LHCN-M2 (cell line): ENCODE measurements at regions not wholly inside any gene's neighbourhood (a gene's known extent, or its start where the extent isn't known, plus 50 kb on each side); places are given as distances from the start of the nearest gene placed in this dataset.
"Not testable (repeated sequence)": the region's sequence is repeated elsewhere in the genome, so short reads cannot be mapped to it uniquely, and the experiment has no call there.

Experiments
- DNase-seq: peaks from one replicate; pipeline ENCODE4 v3.0.0-alpha.2; 2012; ENCODE audit warnings: low read depth

- no peak for DNase-seq
Observed at GRCh38 chr1:208709981-208710380, 465.8 kb upstream of the PLXNA2 start.

GRCh38 chr1:208714323-208714722, 470.1 kb upstream of the PLXNA2 start:
- no peak for DNase-seq

DNA sequence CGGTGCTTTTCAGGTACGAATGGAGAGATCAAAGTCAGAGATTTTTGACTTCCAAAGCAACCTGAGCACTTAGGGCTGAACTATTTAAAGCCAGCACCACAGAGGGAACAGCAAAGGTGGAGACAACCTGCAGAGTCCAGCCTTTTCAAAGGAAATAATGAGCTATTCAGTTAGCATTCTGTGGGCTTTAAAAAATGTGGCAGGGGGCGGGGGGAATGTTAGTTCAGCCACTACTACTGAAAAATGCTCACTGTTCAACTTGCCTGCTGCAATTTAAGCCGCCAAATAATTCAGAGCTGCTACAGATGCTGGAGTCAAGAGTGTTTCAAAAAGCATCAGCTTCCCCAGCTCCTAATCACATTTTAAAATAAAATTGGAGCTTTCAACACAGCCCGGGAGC, 473.3 kb upstream of the PLXNA2 start:
- no peak for DNase-seq

DNA sequence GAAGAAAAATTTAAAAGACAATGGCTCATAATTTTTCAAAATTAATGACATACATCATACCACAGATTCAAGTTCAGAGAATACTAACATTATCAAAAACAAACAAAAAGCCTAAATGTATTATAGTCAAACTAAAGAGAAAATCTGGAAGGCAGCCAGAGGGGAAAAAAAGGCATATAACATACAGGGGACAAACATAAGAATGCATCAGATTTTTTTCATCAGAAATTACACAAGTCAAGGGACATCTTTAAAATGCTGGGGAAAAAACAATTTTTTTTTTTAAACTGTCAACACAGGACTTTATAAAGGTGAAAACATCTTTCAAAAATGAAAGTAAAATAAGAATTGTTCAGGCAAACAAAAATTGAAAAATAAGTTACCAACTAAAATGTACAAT, 478.4 kb upstream of the PLXNA2 start:
- no peak for DNase-seq

DNA sequence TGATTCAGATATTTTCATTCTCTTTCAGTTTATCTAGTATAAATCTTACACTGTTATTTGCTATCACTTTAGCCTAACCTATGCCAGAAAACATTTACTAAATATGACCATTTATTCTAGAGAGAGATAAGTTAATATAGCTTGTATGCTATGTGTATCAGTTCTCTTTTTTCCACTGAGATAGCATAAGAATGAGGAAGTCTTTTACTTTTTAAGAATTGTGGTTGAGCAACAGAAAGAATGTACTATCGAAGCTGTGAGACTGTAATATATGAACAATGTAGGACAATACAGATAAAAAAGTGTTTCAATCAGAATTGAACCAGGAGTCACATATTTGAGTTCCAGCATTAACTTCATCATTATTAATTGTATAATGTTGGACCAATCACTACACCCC, 479.9 kb upstream of the PLXNA2 start:
- no peak for DNase-seq

- no peak for DNase-seq
Observed at GRCh38 chr1:208728815-208729214, 484.6 kb upstream of the PLXNA2 start.

DNA sequence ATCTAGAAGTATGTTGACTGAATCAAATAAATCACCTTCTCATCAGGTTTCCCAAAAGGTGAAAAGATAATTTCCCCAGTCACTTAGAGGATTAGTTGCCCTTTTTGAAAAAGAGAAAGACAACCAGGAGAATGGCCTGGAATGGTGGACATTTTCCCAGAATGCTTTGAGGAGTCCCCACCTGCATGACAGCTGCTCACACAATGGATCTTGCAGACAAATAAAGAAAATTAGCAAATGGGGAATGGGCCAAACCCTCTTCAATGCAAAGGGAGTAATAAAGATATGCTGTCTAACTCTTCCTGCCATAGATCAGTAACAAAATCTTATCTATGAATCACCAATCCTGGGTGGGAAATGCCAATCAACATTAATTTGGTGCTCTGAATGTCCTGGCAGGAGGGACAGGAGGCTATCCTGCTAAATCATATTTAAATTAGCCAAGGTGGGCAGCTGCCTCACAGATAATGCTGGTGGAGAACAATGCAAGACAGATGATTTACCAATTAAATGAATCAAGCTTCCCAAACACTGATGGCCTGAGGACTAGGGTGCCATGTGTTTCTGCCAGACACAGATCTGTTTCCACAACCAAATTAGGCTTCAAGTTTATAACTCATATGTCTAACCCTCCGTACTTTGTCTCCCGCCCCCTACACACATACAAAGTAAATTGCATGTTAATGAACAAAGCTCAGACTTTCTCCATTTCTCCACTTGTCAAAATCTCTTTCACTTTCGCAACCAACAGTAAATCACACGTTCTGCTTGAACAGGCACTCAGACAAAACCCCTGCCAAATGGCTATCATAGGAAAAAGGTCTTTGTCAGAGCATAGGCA, 488.0 kb upstream of the PLXNA2 start:
- no peak for DNase-seq

GRCh38 chr1:208737161-208737560, 493.0 kb upstream of the PLXNA2 start:
- DNase-seq, result no peak

DNA sequence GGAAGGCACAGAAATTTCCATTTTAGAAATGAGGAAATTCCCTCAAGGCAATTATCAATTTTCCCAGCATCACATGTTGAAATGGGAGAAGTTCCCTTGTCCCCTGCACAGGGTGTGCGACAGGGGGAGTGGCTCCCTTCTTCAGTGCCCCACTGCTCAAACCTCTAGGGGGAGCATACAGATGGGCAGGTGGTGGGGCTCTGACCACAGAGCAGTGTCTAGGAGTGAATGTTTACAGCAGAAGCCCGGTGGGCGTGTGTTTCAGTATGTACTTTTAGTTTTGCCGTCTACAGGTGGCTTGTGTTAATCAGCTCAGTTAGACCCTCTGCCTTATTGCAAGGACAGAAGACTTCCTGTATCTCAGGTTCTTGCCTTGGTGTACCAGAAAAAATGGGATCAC, 493.7 kb upstream of the PLXNA2 start:
- DNase-seq, result no peak

DNA sequence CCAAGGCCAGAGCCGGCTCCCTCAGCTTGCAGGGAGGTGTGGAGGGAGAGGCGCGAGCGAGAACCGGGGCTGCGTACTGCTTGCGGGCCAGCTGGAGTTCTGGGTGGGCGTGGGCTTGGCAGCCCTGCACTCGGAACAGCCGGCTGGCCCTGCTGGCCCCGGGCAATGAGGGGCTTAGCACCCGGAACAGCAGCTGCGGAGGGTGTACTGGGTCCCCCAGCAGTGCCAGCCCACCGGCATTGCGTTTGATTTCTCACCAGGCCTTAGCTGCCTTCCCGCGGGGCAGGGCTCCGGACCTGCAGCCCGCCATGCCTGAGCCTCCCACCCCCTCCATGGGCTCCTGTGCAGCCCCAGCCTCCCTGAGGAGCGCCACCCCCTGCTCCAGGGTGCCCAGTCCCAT, 495.5 kb upstream of the PLXNA2 start:
- not testable (repeated sequence) for DNase-seq

DNA sequence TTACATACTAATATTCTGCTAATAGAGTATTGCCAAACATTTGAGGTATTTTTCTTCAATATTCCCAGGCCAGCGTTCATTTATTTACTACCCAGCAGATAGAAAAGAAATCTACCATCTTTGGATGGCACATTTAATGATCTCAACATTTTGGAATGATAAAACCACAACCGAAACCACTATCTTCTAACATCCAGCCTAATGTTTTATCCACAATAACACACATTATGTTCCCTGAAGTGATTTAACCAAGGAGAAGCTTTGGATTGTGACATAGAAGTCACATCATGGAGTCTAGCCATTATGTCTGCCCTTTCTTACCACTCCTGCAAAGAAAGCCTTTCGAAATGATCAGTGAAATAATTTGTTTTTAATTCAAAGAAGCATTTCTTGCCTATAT, 497.1 kb upstream of the PLXNA2 start:
- peak; percentile 33 for DNase-seq

DNA sequence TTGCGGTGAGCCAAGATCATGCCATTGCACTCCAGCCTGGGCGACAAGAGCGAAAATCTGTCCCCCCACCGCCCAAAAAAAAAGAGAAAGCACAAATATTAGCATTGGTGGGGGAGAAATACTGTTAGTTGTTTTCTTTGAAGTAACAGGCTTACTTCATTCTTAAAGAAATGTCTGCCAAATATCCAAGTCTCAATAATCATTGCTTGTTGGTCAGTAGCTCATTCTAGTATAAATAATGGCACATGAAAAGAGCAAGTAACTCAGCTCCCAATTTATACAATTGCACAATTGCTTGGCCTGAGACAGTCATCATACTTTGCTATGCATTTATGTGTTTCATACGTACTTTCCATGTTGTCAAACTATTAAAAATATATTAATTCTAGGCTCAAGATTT, 499.2 kb upstream of the PLXNA2 start:
- no peak for DNase-seq

GRCh38 chr1:208747979-208748378, 503.8 kb upstream of the PLXNA2 start:
- DNase-seq, result no peak

DNA sequence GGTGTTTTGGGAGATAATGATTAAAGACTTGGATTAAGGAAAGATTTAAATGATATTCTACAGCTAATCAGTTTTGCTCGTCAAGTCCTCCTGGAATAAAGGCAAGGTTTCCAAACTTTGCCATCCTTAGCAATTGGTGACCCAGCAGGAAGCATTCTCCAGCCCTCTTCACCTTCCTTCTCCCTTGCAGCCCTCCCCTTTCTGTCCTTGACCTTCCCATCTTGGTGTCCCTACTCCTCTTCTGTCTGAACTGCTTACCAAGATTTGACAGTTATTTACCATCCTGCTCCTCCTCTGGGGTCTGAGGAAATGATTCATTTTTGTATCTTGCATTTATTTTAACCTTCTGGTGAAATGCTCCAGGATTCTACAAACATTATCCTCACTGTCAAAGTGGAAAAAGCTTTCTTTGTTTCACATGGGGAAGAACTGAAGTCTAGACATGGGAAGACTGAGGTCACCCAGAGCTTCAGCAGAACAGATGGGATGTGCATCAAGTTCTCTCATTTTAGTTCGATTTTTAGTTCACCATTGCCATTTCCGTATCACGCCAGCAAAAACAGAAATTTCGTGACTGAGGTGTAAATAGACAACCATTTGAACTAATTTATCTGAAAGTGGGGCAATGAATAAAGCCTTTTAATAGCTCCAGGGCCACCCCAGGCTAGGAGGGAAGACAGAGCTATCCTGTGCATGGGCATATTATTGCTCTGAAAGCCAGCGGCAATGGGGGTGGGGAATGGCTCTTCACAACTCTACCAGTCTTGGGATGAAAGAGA, 504.4 kb upstream of the PLXNA2 start:
- DNase-seq, result no peak

GRCh38 chr1:208756339-208756981, 512.3 kb upstream of the PLXNA2 start:
- DNase-seq, result no peak

DNA sequence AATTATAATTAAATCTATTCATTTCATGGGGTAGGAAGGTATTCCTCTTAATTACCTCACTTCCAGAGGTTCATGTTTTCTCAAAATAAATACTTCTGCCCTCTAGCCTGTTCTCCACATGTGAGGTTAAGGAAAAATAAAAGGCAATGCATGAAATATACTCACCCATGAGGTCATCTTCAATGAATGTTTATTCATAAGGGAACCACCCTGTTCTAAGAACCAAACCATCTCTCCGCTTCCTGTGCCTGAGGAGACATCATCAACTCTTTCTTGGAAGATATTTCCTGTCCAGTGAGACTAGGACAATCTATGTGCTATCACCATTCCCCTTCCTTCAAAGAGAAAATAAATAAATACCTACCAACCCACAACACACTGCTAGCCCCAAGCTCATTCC, 513.7 kb upstream of the PLXNA2 start:
- DNase-seq, result no peak

GRCh38 chr1:208759255-208759654, 515.1 kb upstream of the PLXNA2 start:
- DNase-seq, result no peak

DNA sequence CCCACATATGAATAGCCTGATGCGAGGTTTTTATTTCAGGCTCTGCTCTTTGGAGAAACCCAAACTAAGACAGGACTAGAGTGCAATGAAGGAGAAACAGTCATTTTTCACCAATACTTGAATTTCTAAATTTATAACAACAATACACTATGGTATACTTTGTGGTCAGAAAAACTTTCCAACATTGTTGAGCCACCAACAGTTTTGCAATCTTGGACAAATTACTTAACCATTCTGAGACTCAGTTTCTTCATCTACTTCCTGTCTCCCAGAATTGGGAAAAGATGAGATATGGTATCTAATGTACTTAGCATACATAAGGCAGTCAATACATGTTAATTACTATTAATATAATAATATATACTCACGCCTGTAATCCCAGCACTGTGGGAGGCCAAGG, 519.8 kb upstream of the PLXNA2 start:
- DNase-seq, result no peak

- no peak for DNase-seq
Observed at GRCh38 chr1:208766832-208767231, 522.6 kb upstream of the PLXNA2 start.

DNA sequence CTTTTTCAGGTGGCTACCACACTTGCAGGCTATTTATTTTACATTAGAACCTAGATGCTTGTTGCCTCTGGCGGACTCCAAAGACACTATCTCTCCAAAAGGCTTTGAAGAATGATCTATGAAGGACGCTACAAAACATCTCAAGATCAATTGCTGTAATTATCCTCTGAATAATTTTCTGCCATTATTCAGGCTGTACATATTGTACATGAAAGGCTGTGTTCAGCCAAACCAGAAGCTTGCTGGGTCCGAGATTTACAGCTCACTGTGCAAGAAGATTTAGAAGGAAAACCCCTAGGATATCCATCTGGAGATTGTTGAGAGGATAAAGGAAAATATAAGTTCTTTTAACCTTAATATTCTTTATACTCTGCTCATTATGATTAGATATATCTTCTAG, 523.6 kb upstream of the PLXNA2 start:
- DNase-seq, result no peak

- DNase-seq, result no peak
Observed at GRCh38 chr1:208772891-208773290, 528.7 kb upstream of the PLXNA2 start.

DNA sequence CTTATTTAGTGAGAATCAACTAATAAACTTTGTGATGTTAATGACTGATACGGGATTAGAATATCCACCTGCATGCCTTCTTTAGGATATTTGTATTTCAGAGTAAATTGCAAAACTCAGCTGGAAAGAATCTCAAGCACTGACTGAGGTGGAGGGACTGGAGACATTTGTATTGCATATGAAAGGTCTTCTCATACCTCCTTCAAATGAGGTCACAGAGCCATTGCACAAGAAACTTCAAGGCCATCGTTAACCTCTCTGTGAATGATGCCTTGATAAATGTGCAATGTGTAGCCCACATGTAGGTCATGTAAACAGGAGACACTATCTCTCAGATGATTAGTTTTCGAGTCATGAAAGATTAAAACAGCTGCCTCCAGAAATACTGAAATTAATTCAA, 531.7 kb upstream of the PLXNA2 start:
- DNase-seq, result no peak

DNA sequence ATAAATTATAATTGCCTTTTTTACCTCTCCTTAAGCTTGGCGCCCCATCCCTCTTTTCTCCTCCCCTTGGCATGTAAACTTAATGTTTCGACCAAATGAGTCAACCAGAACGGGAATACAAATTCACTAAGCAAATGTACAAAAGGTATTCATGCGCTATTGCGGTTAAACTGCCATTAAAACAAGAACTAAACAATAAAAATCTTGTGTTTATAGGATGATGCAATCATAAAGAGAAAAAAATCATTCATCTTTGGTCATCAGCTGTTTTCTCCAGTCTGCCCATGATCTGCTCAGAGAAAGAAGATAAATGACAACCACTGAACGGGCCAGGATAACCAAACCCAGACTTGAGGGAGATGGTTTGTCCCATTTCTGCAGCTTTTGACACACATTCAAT, 534.2 kb upstream of the PLXNA2 start:
- DNase-seq, result peak; percentile 31
